PC-3 (cell line): ENCODE measurements at regions not wholly inside any gene's neighbourhood (a gene's known extent, or its start where the extent isn't known, plus 50 kb on each side); places are given as distances from the start of the nearest gene placed in this dataset.

Source experiments
- CTCF ChIP-seq: fragments of 300-600 bp; sonication (generic); conservative IDR thresholded peaks from 2 replicates; pipeline ENCODE4 v1.5.1; 2017; ENCODE audit warnings: antibody characterized with exemption, low read depth, mild to moderate bottlenecking, low read length
- EZH2 ChIP-seq: fragments of 300-600 bp; sonication (generic); IDR thresholded peaks from one replicate; pipeline ENCODE4 v1.6.1; 2017; ENCODE audit warnings: antibody characterized with exemption, mild to moderate bottlenecking, low read length; ENCODE audit not compliant: unreplicated experiment
- EZH2phosphoT487 ChIP-seq: fragments of 300-600 bp; sonication (generic); IDR thresholded peaks from 2 replicates; pipeline ENCODE4 v1.6.1; 2018; ENCODE audit warnings: mild to moderate bottlenecking, antibody characterized with exemption, low read length, borderline replicate concordance

GRCh38 chr7:131241386-131241785, 86.3 kb upstream of the MKLN1 start:
- TF ChIP-seq CTCF = no peak
- TF ChIP-seq EZH2phosphoT487 = no peak
- no peak for TF ChIP-seq EZH2
